GM12865 (cell line): ENCODE measurements at regions not wholly inside any gene's neighbourhood (a gene's known extent, or its start where the extent isn't known, plus 50 kb on each side); places are given as distances from the start of the nearest gene placed in this dataset.

Source experiments
- DNase-seq: peaks from one replicate; pipeline ENCODE4 v3.0.0; 2010; ENCODE audit warnings: low read depth
- H3K4me3 ChIP-seq: 2 replicates; pipeline ENCODE4 v1.5.1; 2011; ENCODE audit warnings: mild to moderate bottlenecking, low read depth, low read length, control low read depth
- TF ChIP-seq, protein P1 (sequence below): IDR thresholded peaks from 2 replicates; pipeline ENCODE4 v1.5.1; 2011; ENCODE audit warnings: low read length, control low read depth, low read depth, inconsistent platforms; ENCODE audit not compliant: insufficient read depth; ENCODE audit errors: missing control alignments

DNA sequence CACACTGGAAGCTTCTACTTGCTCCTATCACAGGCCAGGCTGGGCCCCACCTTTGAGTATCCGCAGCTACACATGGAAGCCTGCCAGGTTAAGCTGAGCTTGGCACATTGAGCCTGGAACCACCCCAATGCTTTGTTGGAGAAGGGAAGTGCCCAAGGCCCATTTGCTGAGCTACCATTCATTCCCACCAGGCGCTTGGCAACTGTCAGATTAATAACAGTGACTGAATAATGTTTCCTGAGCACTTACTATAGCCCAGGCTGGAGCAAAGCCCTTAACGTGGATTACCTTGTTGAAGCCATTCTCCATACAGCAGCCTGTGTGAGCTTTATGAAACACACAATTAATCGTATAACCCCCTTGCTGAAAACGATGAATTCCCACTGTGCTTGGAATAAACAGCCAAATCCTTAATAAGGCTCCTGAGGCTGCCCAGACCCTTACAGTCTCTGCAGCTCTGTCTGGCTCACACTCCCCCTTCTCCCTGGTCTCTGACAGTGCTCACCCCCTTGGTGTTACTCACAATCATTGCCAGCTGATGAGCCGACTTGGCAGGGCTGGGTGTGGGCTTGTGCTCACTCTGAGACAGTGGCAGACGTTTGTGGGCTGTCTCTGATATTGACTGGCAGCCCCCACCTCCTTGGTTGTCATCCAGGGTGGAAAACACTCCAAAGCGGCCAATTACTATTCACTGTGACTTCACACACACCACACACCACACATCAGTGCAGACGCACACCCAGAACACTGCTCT is 357.1 kb downstream of the MAFB start:
- no peak for DNase-seq
- TF ChIP-seq, protein P1, sequence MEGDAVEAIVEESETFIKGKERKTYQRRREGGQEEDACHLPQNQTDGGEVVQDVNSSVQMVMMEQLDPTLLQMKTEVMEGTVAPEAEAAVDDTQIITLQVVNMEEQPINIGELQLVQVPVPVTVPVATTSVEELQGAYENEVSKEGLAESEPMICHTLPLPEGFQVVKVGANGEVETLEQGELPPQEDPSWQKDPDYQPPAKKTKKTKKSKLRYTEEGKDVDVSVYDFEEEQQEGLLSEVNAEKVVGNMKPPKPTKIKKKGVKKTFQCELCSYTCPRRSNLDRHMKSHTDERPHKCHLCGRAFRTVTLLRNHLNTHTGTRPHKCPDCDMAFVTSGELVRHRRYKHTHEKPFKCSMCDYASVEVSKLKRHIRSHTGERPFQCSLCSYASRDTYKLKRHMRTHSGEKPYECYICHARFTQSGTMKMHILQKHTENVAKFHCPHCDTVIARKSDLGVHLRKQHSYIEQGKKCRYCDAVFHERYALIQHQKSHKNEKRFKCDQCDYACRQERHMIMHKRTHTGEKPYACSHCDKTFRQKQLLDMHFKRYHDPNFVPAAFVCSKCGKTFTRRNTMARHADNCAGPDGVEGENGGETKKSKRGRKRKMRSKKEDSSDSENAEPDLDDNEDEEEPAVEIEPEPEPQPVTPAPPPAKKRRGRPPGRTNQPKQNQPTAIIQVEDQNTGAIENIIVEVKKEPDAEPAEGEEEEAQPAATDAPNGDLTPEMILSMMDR, result no peak
- no peak overlapping the region for H3K4me3 ChIP-seq

DNA sequence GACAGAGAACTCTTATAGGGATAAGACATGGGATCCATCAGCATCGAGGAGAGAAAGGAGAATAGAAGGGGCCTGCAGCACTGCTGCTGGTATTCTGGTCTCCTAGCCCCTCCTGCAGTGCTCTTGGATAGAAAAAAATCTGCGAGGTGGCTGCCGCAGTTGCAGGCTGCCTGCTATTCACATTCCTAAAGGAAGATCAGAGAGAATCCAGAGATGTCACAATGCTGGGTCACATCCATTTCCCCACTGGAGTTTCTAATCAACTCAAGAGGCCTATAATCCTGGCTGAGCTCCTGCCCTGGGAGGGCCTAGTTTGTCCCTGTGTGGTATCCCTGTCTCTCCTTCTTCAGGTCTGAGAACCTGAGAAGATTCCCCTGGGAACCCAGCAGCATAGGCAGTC is 357.8 kb downstream of the MAFB start:
- TF ChIP-seq, protein P1, result no peak
- no peak overlapping the region for H3K4me3 ChIP-seq
- DNase-seq, result no peak

DNA sequence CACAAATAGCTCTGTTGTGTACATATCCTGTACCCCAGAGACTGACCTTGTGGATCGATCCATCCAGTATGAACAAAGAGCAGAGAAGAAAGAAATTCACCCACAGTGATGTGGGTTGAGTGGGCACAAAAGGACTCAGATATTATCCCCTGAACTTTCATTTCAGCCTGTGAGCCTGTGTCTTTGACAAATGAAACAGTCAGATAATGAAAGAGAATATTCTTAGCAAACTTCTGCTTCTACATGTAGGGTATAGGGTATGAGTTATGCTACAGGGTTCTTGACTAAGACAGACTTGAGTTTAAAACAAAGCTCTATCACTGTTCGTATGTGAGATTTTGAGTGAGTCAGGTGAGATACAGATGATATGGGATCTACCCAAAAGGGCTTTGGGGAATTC is 359.7 kb downstream of the MAFB start:
- TF ChIP-seq, protein P1, result no peak
- H3K4me3 ChIP-seq, result no peak overlapping the region
- no peak for DNase-seq

DNA sequence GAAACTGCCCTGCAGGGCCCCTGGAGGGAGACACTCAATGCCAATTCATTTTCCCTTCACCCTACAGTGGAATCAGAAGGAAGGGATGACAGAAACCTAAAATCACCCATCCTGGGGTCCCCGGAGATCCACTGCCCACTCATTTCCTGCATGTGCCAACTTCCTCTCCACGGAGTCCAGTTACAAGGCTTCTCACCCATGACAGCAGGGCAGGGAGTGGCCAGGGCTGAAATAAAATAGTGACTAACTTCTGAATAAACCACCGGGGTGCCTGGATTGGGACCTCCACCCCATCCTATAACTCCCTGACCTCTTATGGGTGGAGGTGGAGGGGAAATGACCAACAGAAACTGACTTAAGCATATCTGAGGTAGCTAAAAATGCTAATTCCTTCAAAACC is 362.3 kb downstream of the MAFB start:
- TF ChIP-seq, protein P1, result no peak
- DNase-seq, result no peak
- H3K4me3 ChIP-seq, result no peak overlapping the region

DNA sequence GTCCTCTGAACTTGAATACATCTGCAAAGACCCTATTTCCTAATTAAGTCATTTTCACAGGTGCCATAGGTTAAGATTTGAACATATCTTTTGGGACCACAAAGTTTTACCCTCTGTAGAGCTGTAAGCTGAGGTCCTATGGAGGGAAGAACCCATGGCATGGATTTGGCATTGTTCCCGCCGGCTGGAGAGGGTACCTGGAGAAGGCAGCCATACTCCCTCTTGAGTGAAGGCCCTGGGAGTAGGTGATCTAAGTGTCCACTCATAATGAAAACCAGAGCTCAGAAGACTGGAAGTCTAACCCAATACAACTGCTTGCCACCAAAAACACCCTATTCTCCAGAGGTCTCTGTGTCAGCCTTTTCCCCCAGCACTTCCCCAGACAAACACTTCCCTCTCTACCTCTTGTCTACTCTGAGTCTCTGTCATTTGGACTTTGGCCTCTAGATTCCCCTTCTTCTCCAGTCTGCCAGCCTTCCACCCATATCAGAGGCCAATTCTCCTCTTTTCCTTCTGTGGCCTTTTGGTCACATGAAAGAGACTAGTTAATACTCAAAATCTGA is 363.9 kb downstream of the MAFB start:
- H3K4me3 ChIP-seq, result no peak overlapping the region
- TF ChIP-seq, protein P1, result no peak
- no peak for DNase-seq

DNA sequence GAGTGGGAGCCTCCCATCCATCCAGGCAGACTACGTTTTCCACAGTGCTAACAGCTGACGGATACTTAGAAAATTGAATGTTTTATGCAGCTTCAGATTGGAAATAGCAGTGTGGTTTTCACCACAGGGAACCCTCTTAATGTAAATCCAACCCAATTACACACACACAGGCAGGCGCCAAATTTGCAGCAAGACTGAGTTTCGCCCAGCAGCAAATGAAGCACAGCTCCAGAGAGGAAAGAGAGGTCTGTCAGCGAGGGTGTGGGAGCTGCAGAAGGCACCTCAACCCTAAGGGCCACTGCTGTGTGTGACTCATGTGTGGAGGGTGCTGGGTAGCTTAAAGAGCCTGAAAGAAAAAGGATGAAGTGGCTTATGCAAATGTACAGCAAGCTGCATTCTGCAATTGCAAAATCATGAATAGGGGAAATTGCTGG is 365.7 kb downstream of the MAFB start:
- no peak overlapping the region for H3K4me3 ChIP-seq
- no peak for DNase-seq
- TF ChIP-seq, protein P1, result no peak
